Vagina (tissue), 2 donors: ENCODE measurements at regions not wholly inside any gene's neighbourhood (a gene's known extent, or its start where the extent isn't known, plus 50 kb on each side); places are given as distances from the start of the nearest gene placed in this dataset.

Source experiments
- CTCF ChIP-seq, 3 experiments: fragments of 450-650 bp in 2 of 3; fragments of 200-600 bp in 1 of 3; sonication (generic) in 1 of 3; IDR thresholded peaks; one replicate each; pipeline ENCODE4 v1.5.1; 2017 to 2019; ENCODE audit warnings: antibody characterized with exemption in 3 of 3, mild to moderate bottlenecking in 2 of 3, moderate library complexity in 2 of 3
- POLR2A ChIP-seq, 2 donors: fragments of 450-650 bp; IDR thresholded peaks; one replicate each; pipeline ENCODE4 v1.6.1; 2017; ENCODE audit warnings: antibody characterized with exemption in 2 of 2, mild to moderate bottlenecking in 2 of 2, moderate library complexity in 2 of 2
- POLR2AphosphoS5 ChIP-seq, 2 donors: sonication (generic); formaldehyde crosslinking; IDR thresholded peaks; one replicate each; pipeline ENCODE4 v1.9.0; 2017; ENCODE audit warnings: antibody characterized with exemption in 2 of 2, mild to moderate bottlenecking in 2 of 2, low read depth in 1 of 2; ENCODE audit not compliant: insufficient read depth in 1 of 2

- no peak for TF ChIP-seq CTCF (IDR thresholded peaks at IDR 0.05)
- no peak for TF ChIP-seq POLR2A (IDR thresholded peaks at IDR 0.05)
- no peak for TF ChIP-seq POLR2AphosphoS5 (IDR thresholded peaks at IDR 0.05; ENCODE audit: insufficient read depth in 1 of 2, low read depth in 1 of 2)
These were observed 203.7 kb upstream of the SSTR1 start for GRCh38 chr14:38003746-38004609.
